ENCODE measurements at regions not wholly inside any gene's neighbourhood (a gene's known extent, or its start where the extent isn't known, plus 50 kb on each side); places are given as distances from the start of the nearest gene placed in this dataset.

DNA sequence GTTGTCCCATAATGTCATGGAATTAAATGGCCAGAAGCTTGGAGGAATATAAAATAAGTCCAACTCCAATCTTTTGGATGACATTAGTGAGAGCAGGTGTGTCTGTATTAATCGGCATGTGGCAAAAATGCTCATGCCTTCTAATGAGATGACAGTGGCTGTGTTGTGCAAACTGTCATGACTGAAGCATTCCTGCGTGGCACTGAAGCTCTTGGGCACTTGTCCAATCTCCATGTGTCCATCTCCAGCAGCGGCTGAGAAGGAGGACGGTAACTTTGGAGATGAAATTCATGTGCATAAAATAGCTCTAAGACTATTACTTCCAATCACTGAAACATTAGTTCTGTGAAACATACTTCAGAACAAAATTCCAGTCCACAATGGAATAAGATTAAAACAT lies 697.5 kb upstream of the GRAMD2B start:
- TF ChIP-seq ZNF431 (CRISPR knock-in tag; IDR thresholded peaks at IDR 0.05; ENCODE audit: borderline replicate concordance, low read depth), result no peak
- no peak for TF ChIP-seq HNF4G (IDR thresholded peaks at IDR 0.05; ENCODE audit: borderline replicate concordance, low read depth, low read length)
- TF ChIP-seq HNF4G (CRISPR knock-in tag; IDR thresholded peaks at IDR 0.05; ENCODE audit: borderline replicate concordance, low read depth), result no peak
- TF ChIP-seq MEIS2 (CRISPR knock-in tag; IDR thresholded peaks at IDR 0.05), result no peak
- no peak for TF ChIP-seq GABPA (IDR thresholded peaks at IDR 0.05; ENCODE audit: low read depth, low read length)
- no peak for TF ChIP-seq GABPA (CRISPR knock-in tag; IDR thresholded peaks at IDR 0.05; ENCODE audit: low read depth)
- TF ChIP-seq, protein P1, sequence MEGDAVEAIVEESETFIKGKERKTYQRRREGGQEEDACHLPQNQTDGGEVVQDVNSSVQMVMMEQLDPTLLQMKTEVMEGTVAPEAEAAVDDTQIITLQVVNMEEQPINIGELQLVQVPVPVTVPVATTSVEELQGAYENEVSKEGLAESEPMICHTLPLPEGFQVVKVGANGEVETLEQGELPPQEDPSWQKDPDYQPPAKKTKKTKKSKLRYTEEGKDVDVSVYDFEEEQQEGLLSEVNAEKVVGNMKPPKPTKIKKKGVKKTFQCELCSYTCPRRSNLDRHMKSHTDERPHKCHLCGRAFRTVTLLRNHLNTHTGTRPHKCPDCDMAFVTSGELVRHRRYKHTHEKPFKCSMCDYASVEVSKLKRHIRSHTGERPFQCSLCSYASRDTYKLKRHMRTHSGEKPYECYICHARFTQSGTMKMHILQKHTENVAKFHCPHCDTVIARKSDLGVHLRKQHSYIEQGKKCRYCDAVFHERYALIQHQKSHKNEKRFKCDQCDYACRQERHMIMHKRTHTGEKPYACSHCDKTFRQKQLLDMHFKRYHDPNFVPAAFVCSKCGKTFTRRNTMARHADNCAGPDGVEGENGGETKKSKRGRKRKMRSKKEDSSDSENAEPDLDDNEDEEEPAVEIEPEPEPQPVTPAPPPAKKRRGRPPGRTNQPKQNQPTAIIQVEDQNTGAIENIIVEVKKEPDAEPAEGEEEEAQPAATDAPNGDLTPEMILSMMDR (CRISPR knock-in tag; IDR thresholded peaks at IDR 0.05), result no peak
- TF ChIP-seq HOXA5 (CRISPR knock-in tag; IDR thresholded peaks at IDR 0.05), result no peak
- TF ChIP-seq SRF (IDR thresholded peaks at IDR 0.05; ENCODE audit: low read depth, low read length), result no peak
- no peak for TF ChIP-seq ZNF737 (CRISPR knock-in tag; IDR thresholded peaks at IDR 0.05; ENCODE audit: borderline replicate concordance)
- TF ChIP-seq NBN (conservative IDR thresholded peaks at IDR 0.05), result no peak
- no peak for TF ChIP-seq ZNF678 (CRISPR knock-in tag; IDR thresholded peaks at IDR 0.05)
- no peak for TF ChIP-seq MAFF (IDR thresholded peaks at IDR 0.05; ENCODE audit: low read depth, low read length)

Data from HepG2 (cell line).